Mesenchymal stem cell (in vitro differentiated cells and primary cell): ENCODE measurements at regions not wholly inside any gene's neighbourhood (a gene's known extent, or its start where the extent isn't known, plus 50 kb on each side); places are given as distances from the start of the nearest gene placed in this dataset.
A peak's percentile ranks its signal among the peaks of the same experiment; 100 is the strongest.
"Not testable (repeated sequence)": the region's sequence is repeated elsewhere in the genome, so short reads cannot be mapped to it uniquely, and the experiment has no call there.

Source experiments
- DNase-seq: peaks from one replicate; pipeline ENCODE4 v3.0.0-alpha.2; 2013
- H2AFZ ChIP-seq: one replicate; pipeline ENCODE4 v1.6.1; 2013; ENCODE audit warnings: low read depth, mild to moderate bottlenecking, control low read depth, inconsistent platforms, low read length, moderate library complexity
- H2AK5ac ChIP-seq: 2 replicates; pipeline ENCODE4 v1.6.1; 2013; ENCODE audit warnings: low read length, moderate library complexity, mild to moderate bottlenecking, inconsistent platforms; ENCODE audit not compliant: severe bottlenecking
- H2BK120ac ChIP-seq: one replicate; pipeline ENCODE4 v1.6.1; 2013; ENCODE audit warnings: low read depth, mild to moderate bottlenecking, inconsistent platforms, low read length, moderate library complexity
- H2BK12ac ChIP-seq, 2 experiments: one replicate each; pipeline ENCODE4 v1.6.1; 2013; ENCODE audit warnings: inconsistent platforms in 2 of 2, low read length in 2 of 2, mild to moderate bottlenecking in 2 of 2, moderate library complexity in 2 of 2, control low read depth in 1 of 2
- H2BK15ac ChIP-seq: one replicate; pipeline ENCODE4 v1.6.1; 2013; ENCODE audit warnings: mild to moderate bottlenecking, low read depth, inconsistent platforms; ENCODE audit not compliant: poor library complexity, severe bottlenecking
- H2BK5ac ChIP-seq: 2 replicates; pipeline ENCODE4 v1.6.1; 2013; ENCODE audit warnings: low read depth, mild to moderate bottlenecking, low read length, control low read depth, inconsistent platforms; ENCODE audit not compliant: poor library complexity, severe bottlenecking
- H3K14ac ChIP-seq, 2 experiments: one replicate each; pipeline ENCODE4 v1.6.1; 2013; ENCODE audit warnings: inconsistent platforms in 2 of 2, low read length in 2 of 2, control low read depth in 1 of 2, mild to moderate bottlenecking in 1 of 2, moderate library complexity in 1 of 2
- H3K18ac ChIP-seq, 2 experiments: one replicate each; pipeline ENCODE4 v1.6.1; 2013; ENCODE audit warnings: inconsistent platforms in 2 of 2, low read length in 2 of 2, control low read depth in 1 of 2, low read depth in 1 of 2, mild to moderate bottlenecking in 1 of 2
- H3K23ac ChIP-seq, 2 experiments: one replicate each; pipeline ENCODE4 v1.6.1; 2013; ENCODE audit warnings: inconsistent platforms in 2 of 2, low read length in 2 of 2, mild to moderate bottlenecking in 2 of 2, moderate library complexity in 2 of 2, control low read depth in 1 of 2
- H3K27ac ChIP-seq: 2 replicates; pipeline ENCODE4 v1.5.1; 2013; ENCODE audit warnings: mild to moderate bottlenecking, moderate library complexity, low read length, control low read depth, inconsistent platforms; ENCODE audit not compliant: poor library complexity, severe bottlenecking
- H3K27me3 ChIP-seq, 2 experiments: 2 replicates each; pipeline versions ENCODE4 v1.6.1 to v1.7.0; 2013; ENCODE audit warnings: low read length in 2 of 2, mild to moderate bottlenecking in 2 of 2, moderate library complexity in 2 of 2, control low read depth in 1 of 2, inconsistent platforms in 1 of 2; ENCODE audit not compliant: control insufficient read depth in 1 of 2, insufficient read depth in 1 of 2
- H3K36me3 ChIP-seq, 2 experiments: 2 replicates each; pipeline versions ENCODE4 v1.6.1 to v1.7.0; 2013; ENCODE audit warnings: low read length in 2 of 2, control low read depth in 1 of 2, inconsistent platforms in 1 of 2, low read depth in 1 of 2, mild to moderate bottlenecking in 1 of 2; ENCODE audit not compliant: insufficient read depth in 2 of 2, control insufficient read depth in 1 of 2
- H3K4ac ChIP-seq, 2 experiments: one replicate each; pipeline ENCODE4 v1.6.1; 2013; ENCODE audit warnings: inconsistent platforms in 2 of 2, low read length in 2 of 2, mild to moderate bottlenecking in 2 of 2, moderate library complexity in 2 of 2, control low read depth in 1 of 2, low read depth in 1 of 2
- H3K4me1 ChIP-seq: 2 replicates; pipeline ENCODE4 v1.6.1; 2013; ENCODE audit warnings: low read depth, low read length, control low read depth; ENCODE audit not compliant: control insufficient read depth, insufficient read depth
- H3K4me2 ChIP-seq: 2 replicates; pipeline ENCODE4 v1.6.1; 2013; ENCODE audit warnings: low read length, mild to moderate bottlenecking, inconsistent platforms; ENCODE audit not compliant: poor library complexity, severe bottlenecking
- H3K4me3 ChIP-seq, 2 experiments: 2 replicates each; pipeline versions ENCODE4 v1.5.1 to v1.7.0; 2013; ENCODE audit warnings: low read length in 2 of 2, mild to moderate bottlenecking in 2 of 2, control low read depth in 1 of 2, low read depth in 1 of 2; ENCODE audit not compliant: insufficient read depth in 1 of 2
- H3K79me1 ChIP-seq: replicated peaks from 2 replicates; pipeline ENCODE4 v1.6.1; 2013; ENCODE audit warnings: mild to moderate bottlenecking, control low read depth, low read length, inconsistent platforms; ENCODE audit not compliant: poor library complexity, severe bottlenecking
- H3K9ac ChIP-seq: 2 replicates; pipeline ENCODE4 v1.7.0; 2013; ENCODE audit warnings: mild to moderate bottlenecking, low read length, moderate library complexity
- H3K9me3 ChIP-seq: 2 replicates; pipeline ENCODE4 v1.7.0; 2013; ENCODE audit warnings: mild to moderate bottlenecking, low read length; ENCODE audit not compliant: control insufficient read depth
- H4K8ac ChIP-seq: one replicate; pipeline ENCODE4 v1.6.1; 2013; ENCODE audit warnings: inconsistent platforms, mild to moderate bottlenecking, low read length, moderate library complexity
- H4K91ac ChIP-seq: one replicate; pipeline ENCODE4 v1.6.1; 2013; ENCODE audit warnings: mild to moderate bottlenecking, low read length, inconsistent platforms
- WGBS: methylation state at CpG from one replicate; pipeline ENCODE4 v1.1.7; 2013; ENCODE audit warnings: mixed read lengths; 5-methylcytosine and 5-hydroxymethylcytosine counted together

DNA sequence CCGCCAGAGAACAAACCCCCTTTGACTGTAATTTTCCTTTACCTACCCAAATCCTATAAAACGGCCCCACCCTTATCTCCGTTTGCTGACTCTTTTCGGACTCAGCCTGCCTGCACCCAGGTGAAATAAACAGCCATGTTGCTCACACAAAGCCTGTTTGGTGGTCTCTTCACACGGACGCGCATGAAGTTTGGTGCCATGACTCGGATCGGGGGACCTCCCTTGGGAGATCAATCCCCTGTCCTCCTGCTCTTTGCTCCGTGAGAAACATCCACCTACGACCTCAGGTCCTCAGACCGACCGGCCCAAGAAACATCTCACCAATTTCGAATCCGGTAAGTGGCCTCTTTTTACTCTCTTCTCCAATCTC is 52.1 kb upstream of the FAM124A start:
- not testable (repeated sequence) for H4K91ac ChIP-seq, H2BK12ac ChIP-seq, H3K4me3 ChIP-seq, H3K18ac ChIP-seq, H3K9ac ChIP-seq, H3K79me1 ChIP-seq, H3K9me3 ChIP-seq, DNase-seq, H3K27ac ChIP-seq, H2BK15ac ChIP-seq, H3K4me2 ChIP-seq, H2BK120ac ChIP-seq, H2AFZ ChIP-seq, H4K8ac ChIP-seq, H3K14ac ChIP-seq, H3K4ac ChIP-seq, H3K4me1 ChIP-seq, H2BK5ac ChIP-seq, H2AK5ac ChIP-seq, H3K23ac ChIP-seq, H3K36me3 ChIP-seq
- 5% methylated on average over 4 of the region's 15 CpGs for WGBS
- peaks cover 0 to 30% of the 10 kb centered on the region in 2 experiments for H3K27me3 ChIP-seq

DNA sequence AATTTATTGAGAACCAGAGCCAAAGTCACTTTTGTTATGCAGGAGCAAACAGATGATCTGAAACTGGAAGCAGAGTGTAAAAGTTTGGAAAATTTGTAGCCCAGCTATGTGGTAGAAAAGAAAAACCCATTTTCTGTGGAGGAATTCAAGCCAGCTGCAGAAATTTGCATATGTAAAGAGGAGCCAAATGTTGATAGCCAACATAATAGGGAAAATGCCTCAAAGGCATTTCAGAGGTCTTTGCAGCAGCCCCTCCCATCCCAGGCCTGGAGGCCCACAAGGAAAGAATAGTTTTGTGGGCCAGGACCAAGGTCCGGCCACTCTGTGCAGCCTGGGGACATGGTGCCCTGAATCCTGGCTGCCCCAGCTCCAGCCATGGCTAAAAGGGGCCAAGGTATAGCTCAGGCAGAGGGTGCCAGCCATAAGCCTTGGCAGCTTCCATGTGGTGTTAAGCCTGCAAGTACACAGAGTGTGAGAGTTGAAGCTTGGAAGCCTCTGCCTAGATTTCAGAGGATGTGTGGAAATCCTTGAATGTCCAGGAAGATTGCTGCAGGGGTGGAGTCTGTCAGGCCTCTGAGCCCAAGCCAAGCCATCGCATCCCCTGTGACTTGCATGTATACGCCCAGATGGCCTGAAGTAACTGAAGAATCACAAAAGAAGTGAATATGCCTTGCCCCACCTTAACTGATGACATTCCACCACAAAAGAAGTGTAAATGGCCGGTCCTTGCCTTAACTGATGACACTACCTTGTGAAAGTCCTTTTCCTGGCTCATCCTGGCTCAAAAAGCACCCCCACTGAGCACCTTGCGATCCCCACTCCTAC is 52.7 kb upstream of the FAM124A start:
- H3K4me2 ChIP-seq, DNase-seq, H3K18ac ChIP-seq, H3K4me3 ChIP-seq, H3K4me1 ChIP-seq, H2BK5ac ChIP-seq, H3K4ac ChIP-seq, H4K8ac ChIP-seq, H3K36me3 ChIP-seq, H3K79me1 ChIP-seq, H3K9ac ChIP-seq, H2BK12ac ChIP-seq, H3K27ac ChIP-seq, H2BK15ac ChIP-seq, H4K91ac ChIP-seq, H2AK5ac ChIP-seq, H3K14ac ChIP-seq, H2BK120ac ChIP-seq, H2AFZ ChIP-seq, H3K9me3 ChIP-seq: not testable (repeated sequence)
- Histone ChIP-seq H3K27me3 (peaks cover 0 to 36% of the 10 kb centered on the region in 2 experiments), H3K23ac (peak overlapping the region in 1 of 2 experiments; percentile 31)
- 42% methylated on average over 5 of the region's 5 CpGs for WGBS

DNA sequence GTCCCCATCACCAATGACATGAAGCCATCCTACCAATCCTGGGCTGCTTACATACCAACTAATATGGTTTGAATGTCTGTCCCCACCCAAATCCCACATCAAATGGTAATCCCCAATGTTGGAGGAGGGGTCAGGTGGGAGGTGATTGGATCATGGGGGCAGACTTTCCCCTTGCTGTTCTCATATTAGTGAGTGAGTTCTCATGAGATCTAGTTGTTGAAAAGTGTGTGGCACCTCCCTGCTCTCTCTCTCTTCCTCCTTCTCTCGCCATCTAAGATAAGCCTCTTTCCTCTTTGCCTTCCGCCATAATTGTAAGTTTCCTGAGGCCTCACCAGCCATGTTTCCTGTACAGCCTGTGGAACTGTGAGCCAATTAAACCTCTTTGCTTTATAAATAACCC is 53.6 kb upstream of the FAM124A start:
- Histone ChIP-seq H2BK5ac (no peak overlapping the region), H3K18ac (no peak overlapping the region), H3K14ac (no peak overlapping the region), H3K4ac (no peak overlapping the region), H3K4me2 (no peak overlapping the region), H3K79me1 (no peaks in the 10 kb centered on the region), H2BK12ac (no peak overlapping the region), H3K23ac (no peak overlapping the region), H2AFZ (no peak overlapping the region), H3K27ac (no peak overlapping the region), H3K36me3 (no peaks in the 10 kb centered on the region), H4K91ac (no peak overlapping the region), H3K9ac (no peak overlapping the region), H3K27me3 (peaks cover 0 to 36% of the 10 kb centered on the region in 2 experiments), H2BK120ac (no peak overlapping the region), H3K4me1 (peaks cover 4% of the 10 kb centered on the region), H4K8ac (no peak overlapping the region), H2AK5ac (no peak overlapping the region), H3K4me3 (no peak overlapping the region), H3K9me3 (no peaks in the 10 kb centered on the region), H2BK15ac (no peak overlapping the region)
- 100% methylated on average over 2 of the region's 2 CpGs for WGBS
- no peak for DNase-seq

- no peak overlapping the region for H3K27ac ChIP-seq
- no peaks in the 10 kb centered on the region for H3K9me3 ChIP-seq
- H3K4me3 ChIP-seq, result no peak overlapping the region
- DNase-seq, result no peak
- no peak overlapping the region for H2BK12ac ChIP-seq
- H3K4me2 ChIP-seq, result no peak overlapping the region
- WGBS, result 93% methylated on average over 3 of the region's 4 CpGs
- no peak overlapping the region for H3K9ac ChIP-seq
- no peak overlapping the region for H3K18ac ChIP-seq
- no peak overlapping the region for H2BK15ac ChIP-seq
- H3K14ac ChIP-seq, result no peak overlapping the region
- H3K79me1 ChIP-seq, result no peaks in the 10 kb centered on the region
- no peaks in the 10 kb centered on the region for H3K36me3 ChIP-seq
- H4K91ac ChIP-seq, result no peak overlapping the region
- no peak overlapping the region for H3K4ac ChIP-seq
- H2AK5ac ChIP-seq, result no peak overlapping the region
- H2BK5ac ChIP-seq, result no peak overlapping the region
- H3K4me1 ChIP-seq, result peaks cover 4% of the 10 kb centered on the region
- no peak overlapping the region for H4K8ac ChIP-seq
- H3K23ac ChIP-seq, result no peak overlapping the region
- no peak overlapping the region for H2BK120ac ChIP-seq
- H3K27me3 ChIP-seq, result peaks cover 7 to 39% of the 10 kb centered on the region in 2 experiments
- no peak overlapping the region for H2AFZ ChIP-seq
Measured at GRCh38 chr13:51167393-51168191, 54.6 kb upstream of the FAM124A start.
